GM12892 (cell line): ENCODE measurements at regions not wholly inside any gene's neighbourhood (a gene's known extent, or its start where the extent isn't known, plus 50 kb on each side); places are given as distances from the start of the nearest gene placed in this dataset.

Experiments used
- POLR2A ChIP-seq: IDR thresholded peaks from 2 replicates; pipeline ENCODE4 v1.6.1; 2011; ENCODE audit warnings: low read depth, low read length, control low read depth
- POLR2AphosphoS5 ChIP-seq: IDR thresholded peaks from 2 replicates; pipeline ENCODE4 v1.6.1; 2011; ENCODE audit warnings: low read depth, low read length, control low read depth
- TAF1 ChIP-seq: IDR thresholded peaks from 2 replicates; pipeline ENCODE4 v1.6.1; 2011; ENCODE audit warnings: low read depth, mild to moderate bottlenecking, control low read depth, low read length, borderline replicate concordance

DNA sequence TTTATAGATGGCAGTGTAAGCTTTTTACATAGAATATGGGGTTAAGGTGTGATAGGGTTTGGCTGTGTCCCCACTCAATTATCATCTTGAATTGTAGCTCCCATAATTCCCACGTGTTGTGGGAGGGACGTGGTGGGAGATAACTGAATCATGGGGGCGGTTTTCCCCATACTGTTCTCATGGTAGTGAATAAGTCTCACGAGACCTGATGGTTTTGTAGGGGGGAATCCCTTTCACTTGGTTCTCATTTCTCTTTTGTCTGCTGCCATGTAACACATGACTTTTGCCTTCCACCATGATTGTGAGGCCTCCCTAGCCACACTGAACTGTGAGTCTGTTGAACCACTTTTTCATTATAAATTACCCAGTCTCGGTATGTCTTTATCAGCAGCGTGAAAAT, 290.3 kb upstream of the B3GALT2 start:
- no peak for TF ChIP-seq POLR2AphosphoS5
- TF ChIP-seq POLR2A: no peak
- no peak for TF ChIP-seq TAF1
